SK-N-SH (cell line): ENCODE measurements at regions not wholly inside any gene's neighbourhood (a gene's known extent, or its start where the extent isn't known, plus 50 kb on each side); places are given as distances from the start of the nearest gene placed in this dataset.

ENCODE experiments used
- CTCF ChIA-PET: fragments of 300-600, 350-600 bp; formaldehyde crosslinking; extraction: SDS; loops from one replicate; lab custom pipeline; 2021; lab: Yijun Ruan, JAX
- POLR2A ChIA-PET: fragments of 350-600 bp; sonication (Branson Sonifier 250); formaldehyde crosslinking; extraction: SDS; loops from one replicate; lab custom pipeline; 2020; ENCODE audit warnings: antibody characterized with exemption, inconsistent platforms; lab: Yijun Ruan, JAX
- DNase-seq: peaks from one replicate; pipeline ENCODE4 v3.0.0; 2012
- H2AFZ ChIP-seq: fragments of 200-600 bp; sonication (generic); 2 replicates; pipeline ENCODE4 v1.8.1; 2016; ENCODE audit warnings: antibody characterized with exemption, mild to moderate bottlenecking, low read depth
- H3F3A ChIP-seq: fragments of 200-600 bp; sonication (generic); replicated peaks from 2 replicates; pipeline ENCODE3; 2016; ENCODE audit warnings: antibody characterized with exemption, mild to moderate bottlenecking; ENCODE audit not compliant: insufficient read depth
- H3K27ac ChIP-seq, 2 experiments: fragments of 200-500 bp in 1 of 2; fragments of 200-600 bp in 1 of 2; sonication (Bioruptor generic) in 1 of 2; sonication (generic), shearing (Covaris generic) in 1 of 2; 2 replicates each; pipeline versions ENCODE4 v1.5.1 to v1.6.1; 2014 to 2016; ENCODE audit warnings: low read depth in 2 of 2, inconsistent platforms in 1 of 2, low read length in 1 of 2, mild to moderate bottlenecking in 1 of 2, mixed read lengths in 1 of 2
- H3K27me3 ChIP-seq: fragments of 200-600 bp; sonication (generic), shearing (Covaris generic); 2 replicates; pipeline ENCODE4 v1.6.1; 2016; ENCODE audit warnings: mixed run types; ENCODE audit not compliant: insufficient read depth
- H3K36me3 ChIP-seq, 2 experiments: fragments of 200-500 bp in 1 of 2; fragments of 200-600 bp in 1 of 2; sonication (Bioruptor generic) in 1 of 2; sonication (generic) in 1 of 2; replicated peaks in 1 of 2; 2 replicates each; pipeline versions ENCODE3 to v1.5.1; 2014 to 2016; ENCODE audit warnings: low read length in 1 of 2, mild to moderate bottlenecking in 1 of 2; ENCODE audit not compliant: insufficient read depth in 2 of 2, control insufficient read depth in 1 of 2
- H3K4me1 ChIP-seq, 2 experiments: fragments of 200-500 bp in 1 of 2; fragments of 200-600 bp in 1 of 2; sonication (Bioruptor generic) in 1 of 2; sonication (generic), shearing (Covaris generic) in 1 of 2; 2 replicates each; pipeline versions ENCODE4 v1.5.1 to v1.6.1; 2014 to 2016; ENCODE audit warnings: low read depth in 1 of 2, low read length in 1 of 2, mixed run types in 1 of 2; ENCODE audit not compliant: insufficient read depth in 2 of 2, control insufficient read depth in 1 of 2
- H3K4me2 ChIP-seq: fragments of 200-600 bp; sonication (generic), shearing (Covaris generic); 2 replicates; pipeline ENCODE4 v1.6.1; 2017; ENCODE audit warnings: mixed run types
- H3K4me3 ChIP-seq, 2 experiments: fragments of 200-500 bp in 1 of 2; fragments of 200-600 bp in 1 of 2; sonication (Bioruptor generic) in 1 of 2; sonication (generic), shearing (Covaris generic) in 1 of 2; 2 replicates each; pipeline versions ENCODE4 v1.5.1 to v1.8.1; 2014 to 2016; ENCODE audit warnings: low read depth in 2 of 2, inconsistent platforms in 1 of 2, low read length in 1 of 2, mild to moderate bottlenecking in 1 of 2, mixed read lengths in 1 of 2, moderate library complexity in 1 of 2
- H3K79me2 ChIP-seq: fragments of 200-600 bp; sonication (generic); 2 replicates; pipeline ENCODE4 v1.8.1; 2017; ENCODE audit warnings: mild to moderate bottlenecking; ENCODE audit not compliant: insufficient read depth
- H3K9ac ChIP-seq: fragments of 200-600 bp; sonication (generic); 2 replicates; pipeline ENCODE4 v1.6.1; 2017; ENCODE audit warnings: mixed run types
- H3K9me2 ChIP-seq: fragments of 200-600 bp; sonication (generic); 2 replicates; pipeline ENCODE4 v1.6.1; 2017; ENCODE audit warnings: mixed run types
- H3K9me3 ChIP-seq: fragments of 200-600 bp; sonication (generic); 2 replicates; pipeline ENCODE4 v1.6.1; 2017; ENCODE audit warnings: mixed run types, mild to moderate bottlenecking, moderate library complexity
- H4K20me1 ChIP-seq: fragments of 200-600 bp; sonication (generic); 2 replicates; pipeline ENCODE4 v1.6.1; 2017; ENCODE audit warnings: mild to moderate bottlenecking, mixed run types; ENCODE audit not compliant: insufficient read depth
- CHD2 ChIP-seq: fragments of 150-350 bp; IDR thresholded peaks from 2 replicates; pipeline ENCODE4 v1.6.1; 2018; ENCODE audit warnings: low read length; ENCODE audit not compliant: partially characterized antibody
- ELF1 ChIP-seq: IDR thresholded peaks from 2 replicates; pipeline ENCODE4 v1.4.0; 2012
- EP300 ChIP-seq, 2 experiments: IDR thresholded peaks; 2 replicates each; pipeline versions ENCODE4 v1.4.0 to v1.6.1; 2012; ENCODE audit warnings: borderline replicate concordance in 1 of 2, low read depth in 1 of 2, low read length in 1 of 2
- EZH2phosphoT487 ChIP-seq: fragments of 200-600 bp; sonication (generic); IDR thresholded peaks from 2 replicates; pipeline ENCODE4 v1.6.1; 2017; ENCODE audit warnings: low read depth, mixed run types, mild to moderate bottlenecking, antibody characterized with exemption, moderate library complexity, borderline replicate concordance
- FOSL2 ChIP-seq: IDR thresholded peaks from 2 replicates; pipeline ENCODE4 v1.4.0; 2012; ENCODE audit warnings: low read depth, mild to moderate bottlenecking, moderate library complexity, borderline replicate concordance
- FOXJ3 ChIP-seq: sonication (generic); formaldehyde crosslinking; IDR thresholded peaks from 2 replicates; pipeline ENCODE4 v1.5.1; 2020; ENCODE audit warnings: mild to moderate bottlenecking, missing genetic modification reagents
- FOXM1 ChIP-seq: IDR thresholded peaks from 2 replicates; pipeline ENCODE4 v1.4.0; 2012; ENCODE audit warnings: low read depth, mild to moderate bottlenecking
- GABPA ChIP-seq: IDR thresholded peaks from 2 replicates; pipeline ENCODE4 v1.4.0; 2012; ENCODE audit warnings: low read depth, mild to moderate bottlenecking
- GATA2 ChIP-seq: sonication (generic); formaldehyde crosslinking; IDR thresholded peaks from 2 replicates; pipeline ENCODE4 v1.5.0; 2020; ENCODE audit warnings: mild to moderate bottlenecking, missing genetic modification reagents
- JUND ChIP-seq: IDR thresholded peaks from 2 replicates; pipeline ENCODE4 v1.4.0; 2012
- MAX ChIP-seq: IDR thresholded peaks from 2 replicates; pipeline ENCODE4 v1.4.0; 2012; ENCODE audit warnings: low read depth
- POLR2AphosphoS5 ChIP-seq: IDR thresholded peaks from 2 replicates; pipeline ENCODE4 v1.6.1; 2012; ENCODE audit warnings: low read depth, low read length
- RAD21 ChIP-seq: IDR thresholded peaks from 2 replicates; pipeline ENCODE4 v1.6.1; 2012; ENCODE audit warnings: mild to moderate bottlenecking, low read length
- RXRA ChIP-seq: IDR thresholded peaks from 2 replicates; pipeline ENCODE4 v1.4.0; 2012; ENCODE audit warnings: low read depth, mild to moderate bottlenecking, borderline replicate concordance
- TAF1 ChIP-seq: IDR thresholded peaks from 2 replicates; pipeline ENCODE4 v1.6.1; 2012; ENCODE audit warnings: low read depth, mild to moderate bottlenecking, low read length, moderate library complexity, borderline replicate concordance
- TCF12 ChIP-seq: IDR thresholded peaks from 2 replicates; pipeline ENCODE4 v1.4.0; 2012
- USF1 ChIP-seq: IDR thresholded peaks from 2 replicates; pipeline ENCODE4 v1.4.0; 2012; ENCODE audit warnings: low read depth, borderline replicate concordance
- YY1 ChIP-seq: IDR thresholded peaks from 2 replicates; pipeline ENCODE4 v1.4.0; 2012; ENCODE audit warnings: low read depth, mild to moderate bottlenecking
- ZBTB33 ChIP-seq: IDR thresholded peaks from 2 replicates; pipeline ENCODE4 v1.4.0; 2012; ENCODE audit warnings: low read depth, borderline replicate concordance
- WGBS: methylation state at CpG from one replicate; pipeline ENCODE4 v1.1.6; 2017; ENCODE audit warnings: low lambda C conversion rate; 5-methylcytosine and 5-hydroxymethylcytosine counted together
- TF ChIP-seq, protein P1 (sequence below): fragments of 150-350 bp; IDR thresholded peaks from 2 replicates; pipeline ENCODE4 v1.6.1; 2017; ENCODE audit warnings: antibody characterized with exemption, low read length, low read depth, borderline replicate concordance

DNA sequence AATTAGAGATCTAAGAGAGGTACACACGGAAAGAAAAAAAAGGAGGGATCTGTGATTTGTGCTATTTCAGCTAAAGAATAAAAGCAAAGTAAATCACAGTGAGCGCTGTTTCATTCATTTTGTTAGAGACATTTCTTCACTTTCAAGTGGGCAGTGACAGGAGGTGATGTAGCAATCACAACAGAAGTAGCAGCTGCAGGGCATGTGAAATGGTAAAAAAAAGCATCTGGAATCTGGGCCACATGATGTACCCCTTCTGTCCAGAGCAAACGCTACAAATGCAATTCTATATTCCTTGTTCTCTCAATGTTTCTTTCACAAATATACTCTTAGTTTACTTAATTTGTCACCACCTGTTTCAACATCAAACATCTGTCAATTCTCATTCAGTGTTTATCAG, 786.5 kb downstream of the LRRIQ3 start:
- DNase-seq, result no peak
- H3K9me3 ChIP-seq, result no peaks in the 10 kb centered on the region
- no peaks in the 10 kb centered on the region for H3K4me1 ChIP-seq
- ChIA-PET CTCF (interaction anchor here (1.6 kb wide), 1 partner anchor 18 kb away, joined by 3 read pairs; no protein-coding TSS in a partner anchor), POLR2A (no interaction called here)
- no peak overlapping the region for H2AFZ ChIP-seq
- H3K4me3 ChIP-seq, result no peak overlapping the region
- TF ChIP-seq ELF1 (no peak), EZH2phosphoT487 (no peak), TAF1 (no peak), GATA2 (CRISPR knock-in tag) (no peak), JUND (no peak), GABPA (no peak), POLR2AphosphoS5 (no peak), RAD21 (no peak), MAX (no peak)
- TF ChIP-seq, protein P1, sequence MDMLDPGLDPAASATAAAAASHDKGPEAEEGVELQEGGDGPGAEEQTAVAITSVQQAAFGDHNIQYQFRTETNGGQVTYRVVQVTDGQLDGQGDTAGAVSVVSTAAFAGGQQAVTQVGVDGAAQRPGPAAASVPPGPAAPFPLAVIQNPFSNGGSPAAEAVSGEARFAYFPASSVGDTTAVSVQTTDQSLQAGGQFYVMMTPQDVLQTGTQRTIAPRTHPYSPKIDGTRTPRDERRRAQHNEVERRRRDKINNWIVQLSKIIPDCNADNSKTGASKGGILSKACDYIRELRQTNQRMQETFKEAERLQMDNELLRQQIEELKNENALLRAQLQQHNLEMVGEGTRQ, result no peak
- H3K9ac ChIP-seq, result no peak overlapping the region
- no peaks in the 10 kb centered on the region for H3K79me2 ChIP-seq
- H3K27me3 ChIP-seq, result no peaks in the 10 kb centered on the region
- H3K36me3 ChIP-seq, result no peaks in the 10 kb centered on the region
- H4K20me1 ChIP-seq, result no peaks in the 10 kb centered on the region
- no peaks in the 10 kb centered on the region for H3F3A ChIP-seq
- no peak overlapping the region for H3K27ac ChIP-seq
- no peaks in the 10 kb centered on the region for H3K9me2 ChIP-seq
- H3K4me2 ChIP-seq, result no peak overlapping the region
- whole genome bisulfite sequencing, result 29% methylated on average over 3 of the region's 3 CpGs

DNA sequence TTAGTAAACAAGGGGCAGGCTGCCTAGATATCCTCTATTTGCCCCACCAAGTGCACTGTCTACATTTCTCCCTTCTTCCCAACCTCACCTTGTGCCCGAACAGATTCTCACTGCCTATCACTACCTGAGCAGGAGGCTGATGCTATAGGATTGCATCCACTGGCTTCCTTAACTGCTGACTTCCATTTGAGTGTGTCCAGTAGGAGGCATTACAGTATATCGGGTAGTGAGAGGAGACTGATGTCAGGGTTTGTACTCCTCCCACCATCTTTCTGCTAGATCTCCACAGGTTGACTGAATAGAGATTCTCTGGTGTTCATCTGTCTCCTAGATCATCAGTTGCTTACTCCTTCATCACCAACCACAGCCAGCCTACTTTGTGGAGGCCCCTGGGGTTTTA, 796.3 kb downstream of the LRRIQ3 start:
- ChIA-PET CTCF (no interaction called here), POLR2A (no interaction called here)
- H3K27me3 ChIP-seq, result no peaks in the 10 kb centered on the region
- H3K27ac ChIP-seq, result no peak overlapping the region
- H3K9ac ChIP-seq, result no peak overlapping the region
- H3K4me2 ChIP-seq, result no peak overlapping the region
- WGBS, result 65% methylated on average over 2 of the region's 2 CpGs
- DNase-seq, result no peak
- H3K9me2 ChIP-seq, result no peaks in the 10 kb centered on the region
- no peak overlapping the region for H2AFZ ChIP-seq
- no peaks in the 10 kb centered on the region for H3K36me3 ChIP-seq
- no peaks in the 10 kb centered on the region for H3F3A ChIP-seq
- H3K9me3 ChIP-seq, result no peaks in the 10 kb centered on the region
- no peaks in the 10 kb centered on the region for H3K79me2 ChIP-seq
- no peak for TF ChIP-seq CHD2
- TF ChIP-seq EP300 (IDR thresholded peaks at IDR 0.05; ENCODE audit: borderline replicate concordance in 1 of 2, low read depth in 1 of 2, low read length in 1 of 2), result no peak
- TF ChIP-seq ZBTB33, result no peak
- no peak for TF ChIP-seq FOXM1
- no peak for TF ChIP-seq TCF12
- TF ChIP-seq FOSL2, result no peak
- no peak for TF ChIP-seq YY1
- no peak for TF ChIP-seq FOXJ3 (CRISPR knock-in tag)
- TF ChIP-seq, protein P1, result no peak
- TF ChIP-seq JUND, result no peak
- TF ChIP-seq RXRA, result no peak
- no peak for TF ChIP-seq GABPA
- TF ChIP-seq USF1, result no peak
- TF ChIP-seq GATA2 (CRISPR knock-in tag), result no peak
- no peak overlapping the region for H3K4me3 ChIP-seq
- H3K4me1 ChIP-seq, result no peaks in the 10 kb centered on the region; a peak in 1 of 4 replicates
- no peaks in the 10 kb centered on the region for H4K20me1 ChIP-seq
